Activated CD4-positive, alpha-beta T cell treated with anti-CD3 and anti-CD28 coated beads for 4 hours (primary cell): ENCODE measurements at regions not wholly inside any gene's neighbourhood (a gene's known extent, or its start where the extent isn't known, plus 50 kb on each side); places are given as distances from the start of the nearest gene placed in this dataset.
"Not testable (repeated sequence)": the region's sequence is repeated elsewhere in the genome, so short reads cannot be mapped to it uniquely, and the experiment has no call there.

Source experiments
- DNase-seq, 2 donors: peaks; one replicate each; pipeline ENCODE4 v3.0.0-alpha.2; 2020

- DNase-seq, result no peak
These were observed 384.6 kb downstream of the MLLT3 start for GRCh38 chr9:20237686-20238085.

- no peak for DNase-seq
These were observed 385.6 kb downstream of the MLLT3 start for GRCh38 chr9:20236676-20237075.

GRCh38 chr9:20235206-20235605, 387.1 kb downstream of the MLLT3 start:
- not testable (repeated sequence) for DNase-seq

- no peak for DNase-seq
These were observed 394.2 kb downstream of the MLLT3 start for GRCh38 chr9:20228096-20228495.

- no peak for DNase-seq
These were observed 395.0 kb downstream of the MLLT3 start for GRCh38 chr9:20227166-20227874.

GRCh38 chr9:20226345-20226744, 396.0 kb downstream of the MLLT3 start:
- no peak for DNase-seq

GRCh38 chr9:20225826-20226225, 396.5 kb downstream of the MLLT3 start:
- no peak for DNase-seq

- no peak for DNase-seq
These were observed 397.5 kb downstream of the MLLT3 start for GRCh38 chr9:20224756-20225155.

GRCh38 chr9:20220286-20220685, 402.0 kb downstream of the MLLT3 start:
- DNase-seq, result no peak

- DNase-seq, result no peak
These were observed 402.9 kb downstream of the MLLT3 start for GRCh38 chr9:20219437-20219836.

- no peak for DNase-seq
These were observed 404.7 kb downstream of the MLLT3 start for GRCh38 chr9:20217596-20217995.

- no peak for DNase-seq
These were observed 405.9 kb downstream of the MLLT3 start for GRCh38 chr9:20216438-20216837.

- no peak for DNase-seq
These were observed 406.7 kb downstream of the MLLT3 start for GRCh38 chr9:20215552-20215951.

- DNase-seq, result no peak
These were observed 409.5 kb downstream of the MLLT3 start for GRCh38 chr9:20212806-20213205.

- DNase-seq, result peak; percentile 21 to 34
These were observed 412.6 kb downstream of the MLLT3 start for GRCh38 chr9:20209391-20210340.

- DNase-seq, result no peak
These were observed 413.3 kb downstream of the MLLT3 start for GRCh38 chr9:20208961-20209371.

GRCh38 chr9:20208226-20208625, 414.1 kb downstream of the MLLT3 start:
- no peak for DNase-seq

- DNase-seq, result no peak
These were observed 415.1 kb downstream of the MLLT3 start for GRCh38 chr9:20207176-20207575.

GRCh38 chr9:20205821-20206220, 416.5 kb downstream of the MLLT3 start:
- no peak for DNase-seq

GRCh38 chr9:20200991-20201431, 412.2 kb upstream of the SLC24A2 start:
- DNase-seq, result no peak

GRCh38 chr9:20200581-20200980, 411.7 kb upstream of the SLC24A2 start:
- no peak for DNase-seq

GRCh38 chr9:20199111-20199510, 410.3 kb upstream of the SLC24A2 start:
- DNase-seq, result no peak

- DNase-seq, result no peak
These were observed 409.3 kb upstream of the SLC24A2 start for GRCh38 chr9:20197976-20198685.
